ENCODE measurements at regions not wholly inside any gene's neighbourhood (a gene's known extent, or its start where the extent isn't known, plus 50 kb on each side); places are given as distances from the start of the nearest gene placed in this dataset.
"Not testable (repeated sequence)": the region's sequence is repeated elsewhere in the genome, so short reads cannot be mapped to it uniquely, and the experiment has no call there.

DNA sequence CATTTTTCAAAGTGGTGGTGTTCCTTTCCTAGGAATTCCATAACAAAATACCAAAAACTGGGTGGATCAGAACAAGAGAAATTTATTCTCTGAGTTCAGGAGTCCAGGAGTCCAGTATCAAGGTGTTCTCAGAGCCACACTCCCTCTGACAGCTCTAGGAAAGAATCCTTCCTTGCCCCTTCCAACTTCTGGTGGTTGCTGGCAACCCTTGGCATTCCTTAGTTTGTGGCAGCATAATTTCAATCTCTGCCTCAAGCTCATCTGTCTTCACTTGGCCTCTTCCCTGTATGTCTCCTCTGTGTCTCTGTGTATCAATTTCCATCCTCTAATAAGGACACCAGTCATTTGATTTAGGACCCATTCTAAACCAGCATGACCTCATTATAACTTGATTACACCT lies 243.7 kb downstream of the MPDZ start:
- no peak overlapping the region for H3K4me3 ChIP-seq (ENCODE audit: low read length)
- H3K27ac Mint-ChIP-seq: no peak overlapping the region
- no peaks in the 10 kb centered on the region for H3K4me1 Mint-ChIP-seq (ENCODE audit: low read depth)
- POLR2A ChIA-PET: no interaction called here
- H3K9me3 Mint-ChIP-seq: peaks cover 4% of the 10 kb centered on the region
- no peaks in the 10 kb centered on the region for H3K4me1 ChIP-seq (ENCODE audit: insufficient read depth, low read length)
- H3K27ac ChIP-seq (ENCODE audit: low read depth in 1 of 2, low read length in 2 of 2): no peak overlapping the region
- intact Hi-C loops (cut with DNase I, micrococcal nuclease): no loop called here
- H3K4me3 Mint-ChIP-seq: no peak overlapping the region
- H3K36me3 Mint-ChIP-seq (ENCODE audit: low read depth): no peaks in the 10 kb centered on the region
- no peaks in the 10 kb centered on the region for H3K27me3 ChIP-seq (ENCODE audit: control insufficient read depth in 1 of 2, insufficient read depth in 2 of 2, low read length in 2 of 2)
- no peak for DNase-seq
- H3K9me3 ChIP-seq (ENCODE audit: control insufficient read depth in 1 of 2, insufficient read depth in 1 of 2, low read length in 2 of 2): peaks cover 0 to 10% of the 10 kb centered on the region in 2 experiments
- no peak for ATAC-seq (ENCODE audit: poor library complexity)
- CTCF ChIA-PET: no interaction called here
- no peaks in the 10 kb centered on the region for H3K27me3 Mint-ChIP-seq
- H3K36me3 ChIP-seq (ENCODE audit: insufficient read depth, low read length): no peaks in the 10 kb centered on the region
- TF ChIP-seq, protein P1, sequence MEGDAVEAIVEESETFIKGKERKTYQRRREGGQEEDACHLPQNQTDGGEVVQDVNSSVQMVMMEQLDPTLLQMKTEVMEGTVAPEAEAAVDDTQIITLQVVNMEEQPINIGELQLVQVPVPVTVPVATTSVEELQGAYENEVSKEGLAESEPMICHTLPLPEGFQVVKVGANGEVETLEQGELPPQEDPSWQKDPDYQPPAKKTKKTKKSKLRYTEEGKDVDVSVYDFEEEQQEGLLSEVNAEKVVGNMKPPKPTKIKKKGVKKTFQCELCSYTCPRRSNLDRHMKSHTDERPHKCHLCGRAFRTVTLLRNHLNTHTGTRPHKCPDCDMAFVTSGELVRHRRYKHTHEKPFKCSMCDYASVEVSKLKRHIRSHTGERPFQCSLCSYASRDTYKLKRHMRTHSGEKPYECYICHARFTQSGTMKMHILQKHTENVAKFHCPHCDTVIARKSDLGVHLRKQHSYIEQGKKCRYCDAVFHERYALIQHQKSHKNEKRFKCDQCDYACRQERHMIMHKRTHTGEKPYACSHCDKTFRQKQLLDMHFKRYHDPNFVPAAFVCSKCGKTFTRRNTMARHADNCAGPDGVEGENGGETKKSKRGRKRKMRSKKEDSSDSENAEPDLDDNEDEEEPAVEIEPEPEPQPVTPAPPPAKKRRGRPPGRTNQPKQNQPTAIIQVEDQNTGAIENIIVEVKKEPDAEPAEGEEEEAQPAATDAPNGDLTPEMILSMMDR (IDR thresholded peaks at IDR 0.05): no peak

DNA sequence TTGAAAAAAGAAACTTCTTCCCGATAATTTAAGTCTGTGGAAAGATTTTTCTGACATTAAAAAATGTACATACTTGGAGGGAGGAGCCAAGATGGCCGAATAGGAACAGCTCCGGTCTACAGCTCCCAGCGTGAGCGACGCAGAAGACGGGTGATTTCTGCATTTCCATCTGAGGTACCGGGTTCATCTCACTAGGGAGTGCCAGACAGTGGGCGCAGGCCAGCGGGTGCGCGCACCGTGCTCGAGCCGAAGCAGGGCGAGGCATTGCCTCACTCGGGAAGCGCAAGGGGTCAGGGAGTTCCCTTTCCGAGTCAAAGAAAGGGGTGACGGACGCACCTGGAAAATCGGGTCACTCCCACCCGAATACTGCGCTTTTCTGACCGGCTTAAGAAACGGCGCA lies 241.7 kb downstream of the MPDZ start:
- ATAC-seq (ENCODE audit: poor library complexity); H3K27ac ChIP-seq (ENCODE audit: low read depth in 1 of 2, low read length in 2 of 2); CTCF ChIA-PET; H3K36me3 Mint-ChIP-seq (ENCODE audit: low read depth); H3K27ac Mint-ChIP-seq; H3K4me1 Mint-ChIP-seq (ENCODE audit: low read depth); H3K9me3 ChIP-seq (ENCODE audit: control insufficient read depth in 1 of 2, insufficient read depth in 1 of 2, low read length in 2 of 2); H3K4me3 ChIP-seq (ENCODE audit: low read length); H3K36me3 ChIP-seq (ENCODE audit: insufficient read depth, low read length); H3K27me3 Mint-ChIP-seq; H3K9me3 Mint-ChIP-seq; DNase-seq; H3K27me3 ChIP-seq (ENCODE audit: control insufficient read depth in 1 of 2, insufficient read depth in 2 of 2, low read length in 2 of 2); POLR2A ChIA-PET; intact Hi-C loops (cut with DNase I, micrococcal nuclease); H3K4me1 ChIP-seq (ENCODE audit: insufficient read depth, low read length); H3K4me3 Mint-ChIP-seq: not testable (repeated sequence)

DNA sequence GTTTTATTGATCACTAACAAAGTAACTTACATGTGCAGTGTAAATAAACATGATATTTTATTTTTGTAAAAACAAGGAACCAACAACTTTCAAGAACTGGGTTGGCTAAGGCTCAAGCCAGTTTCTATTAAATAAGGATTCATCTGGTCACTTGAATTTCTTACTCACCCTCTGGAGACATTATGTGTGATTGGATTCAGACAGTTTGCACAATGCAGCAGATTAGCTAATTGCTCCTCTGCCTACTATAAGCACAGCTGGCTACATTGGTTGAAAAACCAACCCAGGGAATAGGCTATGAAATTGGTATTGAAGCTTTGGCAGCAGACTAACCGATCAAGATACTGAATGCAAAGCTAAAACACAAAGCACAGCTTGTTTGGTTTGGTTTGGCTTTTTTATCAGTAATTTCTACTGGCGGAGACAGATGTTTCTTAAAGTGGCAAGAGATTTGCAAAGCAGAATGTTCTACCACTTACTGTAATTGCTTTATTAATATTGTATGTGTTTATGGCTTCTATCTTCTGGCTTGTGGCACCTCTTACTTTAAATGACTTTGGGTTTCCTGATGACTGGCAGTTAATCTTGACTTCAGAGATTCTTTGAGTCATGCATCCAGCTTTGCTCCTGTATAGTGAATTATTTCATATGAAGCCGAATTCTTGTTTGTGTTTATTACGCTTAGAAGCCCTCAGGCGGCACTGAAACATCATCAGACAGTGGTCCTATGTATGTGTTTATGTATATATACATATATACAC lies 231.5 kb downstream of the MPDZ start:
- Mint-ChIP-seq H3K36me3 (ENCODE audit: low read depth) (no peaks in the 10 kb centered on the region), H3K27me3 (no peaks in the 10 kb centered on the region), H3K9me3 (peaks cover 10% of the 10 kb centered on the region), H3K4me1 (ENCODE audit: low read depth) (no peaks in the 10 kb centered on the region), H3K27ac (no peak overlapping the region), H3K4me3 (no peak overlapping the region)
- H3K9me3 ChIP-seq (ENCODE audit: control insufficient read depth in 1 of 2, insufficient read depth in 1 of 2, low read length in 2 of 2): peaks cover 0 to 8% of the 10 kb centered on the region in 2 experiments
- no peak overlapping the region for H3K27ac ChIP-seq (ENCODE audit: low read depth in 1 of 2, low read length in 2 of 2)
- no peak overlapping the region for H3K4me3 ChIP-seq (ENCODE audit: low read length)
- POLR2A ChIA-PET: no interaction called here
- no peak for DNase-seq
- ATAC-seq (ENCODE audit: poor library complexity): no peak
- no peaks in the 10 kb centered on the region for H3K27me3 ChIP-seq (ENCODE audit: control insufficient read depth in 1 of 2, insufficient read depth in 2 of 2, low read length in 2 of 2)
- CTCF ChIA-PET: no interaction called here
- intact Hi-C loops (cut with DNase I, micrococcal nuclease): no loop called here
- TF ChIP-seq, protein P1 (IDR thresholded peaks at IDR 0.05): no peak
- H3K4me1 ChIP-seq (ENCODE audit: insufficient read depth, low read length): no peaks in the 10 kb centered on the region
- no peaks in the 10 kb centered on the region for H3K36me3 ChIP-seq (ENCODE audit: insufficient read depth, low read length)

DNA sequence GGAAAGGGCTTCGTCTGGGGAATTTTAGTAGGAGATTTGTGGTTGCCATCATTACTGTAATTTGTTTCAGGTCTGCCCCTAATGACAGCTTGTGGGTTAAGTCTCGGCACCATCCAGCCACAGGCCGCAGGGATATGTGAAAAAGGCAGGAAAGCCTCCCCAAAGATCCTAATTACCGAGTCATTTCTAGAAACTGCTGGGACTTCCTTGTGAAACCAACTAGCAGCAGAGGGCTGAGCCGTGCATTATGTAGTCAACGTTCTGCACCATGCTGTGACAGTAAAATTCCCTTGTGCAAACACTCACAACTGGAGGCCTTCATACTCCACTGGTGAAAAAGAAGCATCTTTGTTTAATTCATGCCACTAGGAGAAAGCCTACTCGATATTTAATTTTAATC lies 230.3 kb downstream of the MPDZ start:
- H3K27ac Mint-ChIP-seq: no peak overlapping the region
- intact Hi-C loops (cut with DNase I, micrococcal nuclease): no loop called here
- no peaks in the 10 kb centered on the region for H3K27me3 ChIP-seq (ENCODE audit: control insufficient read depth in 1 of 2, insufficient read depth in 2 of 2, low read length in 2 of 2)
- H3K4me1 ChIP-seq (ENCODE audit: insufficient read depth, low read length): no peaks in the 10 kb centered on the region
- ATAC-seq (ENCODE audit: poor library complexity) (no peak), DNase-seq (no peak)
- H3K36me3 Mint-ChIP-seq (ENCODE audit: low read depth): no peaks in the 10 kb centered on the region
- no peak overlapping the region for H3K27ac ChIP-seq (ENCODE audit: low read depth in 1 of 2, low read length in 2 of 2)
- H3K9me3 ChIP-seq (ENCODE audit: control insufficient read depth in 1 of 2, insufficient read depth in 1 of 2, low read length in 2 of 2): peaks cover 0 to 8% of the 10 kb centered on the region in 2 experiments
- no peak overlapping the region for H3K4me3 Mint-ChIP-seq
- H3K4me3 ChIP-seq (ENCODE audit: low read length): no peak overlapping the region
- TF ChIP-seq, protein P1 (IDR thresholded peaks at IDR 0.05): no peak
- no peaks in the 10 kb centered on the region for H3K27me3 Mint-ChIP-seq
- ChIA-PET CTCF (no interaction called here), POLR2A (no interaction called here)
- no peaks in the 10 kb centered on the region for H3K36me3 ChIP-seq (ENCODE audit: insufficient read depth, low read length)
- peaks cover 12% of the 10 kb centered on the region for H3K9me3 Mint-ChIP-seq
- no peaks in the 10 kb centered on the region for H3K4me1 Mint-ChIP-seq (ENCODE audit: low read depth)
